T-cell (primary cell): ENCODE measurements at regions not wholly inside any gene's neighbourhood (a gene's known extent, or its start where the extent isn't known, plus 50 kb on each side); places are given as distances from the start of the nearest gene placed in this dataset.

ENCODE experiments used
- ATAC-seq, 4 experiments: fragments of 200-7000 bp in 3 of 4; fragments of 150-1000 bp in 1 of 4; cut with Tn5 transposase; replicated peaks in 1 of 4; 1 replicate in 3 of 4; 2 replicates in 1 of 4; pipeline ENCODE4 v1.10.0; 2021; ENCODE audit warnings: moderate library complexity in 3 of 4, mild to moderate bottlenecking in 2 of 4, moderate number of reproducible peaks in 1 of 4
- CTCF ChIA-PET, 2 donors: fragments of 300-600 bp; sonication (Branson Sonifier 250); formaldehyde crosslinking; loops; one replicate each; lab custom pipeline; 2022; ENCODE audit warnings: antibody characterized with exemption in 2 of 2; lab: Charles Lee
- POLR2A ChIA-PET, 2 donors: fragments of 300-600 bp; sonication (Branson Sonifier 250); formaldehyde crosslinking; loops; one replicate each; lab custom pipeline; 2022; ENCODE audit warnings: antibody characterized with exemption in 2 of 2; lab: Charles Lee
- DNase-seq, 35 experiments: peaks; one replicate each; pipeline versions ENCODE4 v3.0.0 to v3.0.0-alpha.2; 2013 to 2023
- H3K27ac ChIP-seq: one replicate; pipeline ENCODE4 v1.5.1; 2013; ENCODE audit warnings: low read length
- H3K27me3 ChIP-seq, 2 experiments: replicated peaks in 1 of 2; 1 replicate in 1 of 2; 2 replicates in 1 of 2; pipeline versions ENCODE4 v1.6.1 to v1.7.0; 2013; ENCODE audit warnings: low read length in 1 of 2, mixed read lengths in 1 of 2; ENCODE audit not compliant: control insufficient read depth in 2 of 2, insufficient read depth in 2 of 2; ENCODE audit errors: extremely low read depth in 1 of 2
- H3K36me3 ChIP-seq, 2 donors: 1 replicate in 1 of 2; 2 replicates in 1 of 2; pipeline versions ENCODE4 v1.6.1 to v1.7.0; 2013; ENCODE audit warnings: low read length in 1 of 2; ENCODE audit not compliant: control insufficient read depth in 2 of 2, insufficient read depth in 1 of 2; ENCODE audit errors: extremely low read depth in 1 of 2
- H3K4me1 ChIP-seq, 2 experiments: 1 replicate in 1 of 2; 2 replicates in 1 of 2; pipeline versions ENCODE4 v1.6.1 to v1.7.0; 2013; ENCODE audit warnings: low read length in 2 of 2, mixed read lengths in 1 of 2; ENCODE audit not compliant: insufficient read depth in 2 of 2, control insufficient read depth in 1 of 2; ENCODE audit errors: extremely low read depth in 1 of 2
- H3K4me3 ChIP-seq, 2 donors: 1 replicate in 1 of 2; 2 replicates in 1 of 2; pipeline versions ENCODE4 v1.5.1 to v1.7.0; 2013; ENCODE audit warnings: mild to moderate bottlenecking in 2 of 2, low read length in 1 of 2, moderate library complexity in 1 of 2; ENCODE audit not compliant: control insufficient read depth in 1 of 2; ENCODE audit errors: extremely low read depth in 1 of 2
- H3K9me3 ChIP-seq: 2 replicates; pipeline ENCODE4 v1.7.0; 2013
- H3K27ac Mint-ChIP-seq, 2 donors: one replicate each; pipeline ENCODE4 v1.8.0; 2020 to 2021; ENCODE audit warnings: mild to moderate bottlenecking in 2 of 2, mixed read lengths in 2 of 2
- H3K27me3 Mint-ChIP-seq, 2 donors: one replicate each; pipeline ENCODE4 v1.8.0; 2021 to 2022; ENCODE audit warnings: mixed read lengths in 2 of 2
- H3K36me3 Mint-ChIP-seq: one replicate; pipeline ENCODE4 v1.8.0; 2021; ENCODE audit warnings: mixed read lengths
- H3K4me1 Mint-ChIP-seq, 3 donors: one replicate each; pipeline ENCODE4 v1.8.0; 2020 to 2022; ENCODE audit warnings: mixed read lengths in 3 of 3, mild to moderate bottlenecking in 1 of 3
- H3K4me3 Mint-ChIP-seq, 3 donors: one replicate each; pipeline ENCODE4 v1.8.0; 2020 to 2022; ENCODE audit warnings: mild to moderate bottlenecking in 3 of 3, mixed read lengths in 3 of 3, moderate library complexity in 3 of 3
- H3K9me3 Mint-ChIP-seq, 3 donors: one replicate each; pipeline ENCODE4 v1.8.0; 2020 to 2022; ENCODE audit warnings: mixed read lengths in 3 of 3
- WGBS: methylation state at CpG from one replicate; pipeline ENCODE4 v1.1.5; 2013; ENCODE audit warnings: missing lambda C conversion rate; ENCODE audit not compliant: insufficient coverage; 5-methylcytosine and 5-hydroxymethylcytosine counted together

GRCh38 chr3:43212914-43213611 lies 73.3 kb upstream of the SNRK start:
- Mint-ChIP-seq H3K36me3 (no peaks in the 10 kb centered on the region), H3K4me1 (peaks cover 27 to 36% (median 27%) of the 10 kb centered on the region in 3 donors), H3K4me3 (no peak overlapping the region), H3K9me3 (no peaks in the 10 kb centered on the region), H3K27me3 (no peaks in the 10 kb centered on the region), H3K27ac (no peak overlapping the region)
- peaks cover 18 to 27% of the 10 kb centered on the region in 2 experiments for H3K4me1 ChIP-seq
- ATAC-seq (no peak), DNase-seq (no peak)
- ChIA-PET POLR2A (no interaction called here), CTCF (interaction anchor here (0.6 to 1.9 kb wide), 2 partner anchors 10 to 261 kb away, joined by 3 to 4 read pairs; no protein-coding TSS in a partner anchor)
- H3K36me3 ChIP-seq, result no peaks in the 10 kb centered on the region
- no peaks in the 10 kb centered on the region for H3K27me3 ChIP-seq
- no peak overlapping the region for H3K27ac ChIP-seq
- 85% methylated on average over 7 of the region's 8 CpGs for WGBS
- no peak overlapping the region for H3K4me3 ChIP-seq
- no peaks in the 10 kb centered on the region for H3K9me3 ChIP-seq

GRCh38 chr3:43211681-43212080 lies 74.7 kb upstream of the SNRK start:
- no peak for ATAC-seq
- H3K27ac Mint-ChIP-seq, result no peak overlapping the region
- CTCF ChIA-PET, result interaction anchor here in 1 of 2 donors (1.9 kb wide), 1 partner anchor 11 kb away, joined by 4 read pairs; no protein-coding TSS in a partner anchor

GRCh38 chr3:43210049-43211027 lies 76.0 kb upstream of the SNRK start:
- no peak overlapping the region for H3K4me3 ChIP-seq
- H3K4me3 Mint-ChIP-seq, result no peak overlapping the region
- H3K36me3 Mint-ChIP-seq, result no peaks in the 10 kb centered on the region
- 100% methylated on average over 1 of the region's 8 CpGs for WGBS
- ATAC-seq (no peak), DNase-seq (no peak)
- no peaks in the 10 kb centered on the region for H3K9me3 ChIP-seq
- no peaks in the 10 kb centered on the region for H3K9me3 Mint-ChIP-seq
- POLR2A ChIA-PET, result interaction anchor here in 1 of 2 donors (0.6 kb wide), 2 partner anchors 86 to 98 kb away, joined by 4 read pairs; no protein-coding TSS in a partner anchor
- H3K27ac ChIP-seq, result no peak overlapping the region
- CTCF ChIA-PET, result interaction anchor here in 1 of 2 donors (0.6 kb wide), 1 partner anchor 964 kb away, joined by 3 read pairs; no protein-coding TSS in a partner anchor
- H3K4me1 Mint-ChIP-seq, result peaks cover 3 to 10% (median 4%) of the 10 kb centered on the region in 3 donors
- no peaks in the 10 kb centered on the region for H3K27me3 ChIP-seq
- no peak overlapping the region for H3K27ac Mint-ChIP-seq
- peaks cover 0 to 1% of the 10 kb centered on the region in 2 experiments for H3K4me1 ChIP-seq
- no peaks in the 10 kb centered on the region for H3K36me3 ChIP-seq
- H3K27me3 Mint-ChIP-seq, result no peaks in the 10 kb centered on the region

More at GRCh38 chr3:43211681-43212080, 74.7 kb upstream of the SNRK start:
- no peaks in the 10 kb centered on the region for H3K27me3 ChIP-seq
- peaks cover 14 to 22% (median 15%) of the 10 kb centered on the region in 3 donors for H3K4me1 Mint-ChIP-seq
- peaks cover 7 to 15% of the 10 kb centered on the region in 2 experiments for H3K4me1 ChIP-seq
- no peak overlapping the region for H3K27ac ChIP-seq
- H3K9me3 ChIP-seq, result no peaks in the 10 kb centered on the region
- no peak overlapping the region for H3K4me3 Mint-ChIP-seq
- H3K4me3 ChIP-seq, result no peak overlapping the region
- H3K36me3 Mint-ChIP-seq, result no peaks in the 10 kb centered on the region
- POLR2A ChIA-PET, result no interaction called here
- no peak for DNase-seq
- no peaks in the 10 kb centered on the region for H3K9me3 Mint-ChIP-seq
- WGBS, result 83% methylated on average over 5 of the region's 5 CpGs
- no peaks in the 10 kb centered on the region for H3K27me3 Mint-ChIP-seq
- H3K36me3 ChIP-seq, result no peaks in the 10 kb centered on the region

- Histone ChIP-seq H3K27ac (no peak overlapping the region), H3K4me3 (no peak overlapping the region), H3K27me3 (no peaks in the 10 kb centered on the region), H3K36me3 (no peaks in the 10 kb centered on the region), H3K4me1 (no peaks in the 10 kb centered on the region), H3K9me3 (no peaks in the 10 kb centered on the region)
- peaks cover 0 to 10% (median 0%) of the 10 kb centered on the region in 3 donors for H3K4me1 Mint-ChIP-seq
- H3K27ac Mint-ChIP-seq, result no peak overlapping the region
- POLR2A ChIA-PET, result no interaction called here
- CTCF ChIA-PET, result no interaction called here
- H3K27me3 Mint-ChIP-seq, result no peaks in the 10 kb centered on the region
- no CpG with 5 or more reads among the region's 3 CpGs for WGBS
- ATAC-seq (no peak), DNase-seq (no peak)
- H3K4me3 Mint-ChIP-seq, result no peak overlapping the region
- no peaks in the 10 kb centered on the region for H3K36me3 Mint-ChIP-seq
- no peaks in the 10 kb centered on the region for H3K9me3 Mint-ChIP-seq
Measured at GRCh38 chr3:43207628-43208085, 78.7 kb upstream of the SNRK start.

- CTCF ChIA-PET, result no interaction called here
- Mint-ChIP-seq H3K27me3 (no peaks in the 10 kb centered on the region), H3K27ac (no peak overlapping the region)
Measured at GRCh38 chr3:43206632-43207031, 79.7 kb upstream of the SNRK start.

GRCh38 chr3:43206105-43206504 lies 80.2 kb upstream of the SNRK start:
- Histone ChIP-seq H3K4me1 (no peaks in the 10 kb centered on the region), H3K27me3 (no peaks in the 10 kb centered on the region), H3K9me3 (no peaks in the 10 kb centered on the region), H3K4me3 (no peak overlapping the region), H3K36me3 (no peaks in the 10 kb centered on the region), H3K27ac (no peak overlapping the region)
- no peak overlapping the region for H3K4me3 Mint-ChIP-seq
- no CpG with 5 or more reads among the region's 7 CpGs for WGBS
- no peak for ATAC-seq
- peaks cover 4 to 18% (median 7%) of the 10 kb centered on the region in 3 donors for H3K4me1 Mint-ChIP-seq
- ChIA-PET POLR2A (no interaction called here), CTCF (no interaction called here)
- no peaks in the 10 kb centered on the region for H3K27me3 Mint-ChIP-seq
- H3K9me3 Mint-ChIP-seq, result no peaks in the 10 kb centered on the region
- no peak for DNase-seq
- H3K36me3 Mint-ChIP-seq, result no peaks in the 10 kb centered on the region
- no peak overlapping the region for H3K27ac Mint-ChIP-seq

More at GRCh38 chr3:43206632-43207031, 79.7 kb upstream of the SNRK start:
- Mint-ChIP-seq H3K36me3 (no peaks in the 10 kb centered on the region), H3K4me3 (no peak overlapping the region), H3K4me1 (peaks cover 0 to 13% (median 3%) of the 10 kb centered on the region in 3 donors), H3K9me3 (no peaks in the 10 kb centered on the region)
- Histone ChIP-seq H3K27ac (no peak overlapping the region), H3K4me3 (no peak overlapping the region), H3K27me3 (no peaks in the 10 kb centered on the region), H3K9me3 (no peaks in the 10 kb centered on the region), H3K36me3 (no peaks in the 10 kb centered on the region), H3K4me1 (no peaks in the 10 kb centered on the region)
- no peak for ATAC-seq
- no peak for DNase-seq
- POLR2A ChIA-PET, result no interaction called here
- 98% methylated on average over 7 of the region's 10 CpGs for WGBS
